T-cell (primary cell): ENCODE measurements at regions not wholly inside any gene's neighbourhood (a gene's known extent, or its start where the extent isn't known, plus 50 kb on each side); places are given as distances from the start of the nearest gene placed in this dataset.

ENCODE experiments used
- ATAC-seq, 4 experiments: fragments of 200-7000 bp in 3 of 4; fragments of 150-1000 bp in 1 of 4; cut with Tn5 transposase; replicated peaks in 1 of 4; 1 replicate in 3 of 4; 2 replicates in 1 of 4; pipeline ENCODE4 v1.10.0; 2021; ENCODE audit warnings: moderate library complexity in 3 of 4, mild to moderate bottlenecking in 2 of 4, moderate number of reproducible peaks in 1 of 4
- CTCF ChIA-PET, 2 donors: fragments of 300-600 bp; sonication (Branson Sonifier 250); formaldehyde crosslinking; loops; one replicate each; lab custom pipeline; 2022; ENCODE audit warnings: antibody characterized with exemption in 2 of 2; lab: Charles Lee
- POLR2A ChIA-PET, 2 donors: fragments of 300-600 bp; sonication (Branson Sonifier 250); formaldehyde crosslinking; loops; one replicate each; lab custom pipeline; 2022; ENCODE audit warnings: antibody characterized with exemption in 2 of 2; lab: Charles Lee
- DNase-seq, 35 experiments: peaks; one replicate each; pipeline versions ENCODE4 v3.0.0 to v3.0.0-alpha.2; 2013 to 2023
- H3K27ac ChIP-seq: one replicate; pipeline ENCODE4 v1.5.1; 2013; ENCODE audit warnings: low read length
- H3K27me3 ChIP-seq, 2 experiments: replicated peaks in 1 of 2; 1 replicate in 1 of 2; 2 replicates in 1 of 2; pipeline versions ENCODE4 v1.6.1 to v1.7.0; 2013; ENCODE audit warnings: low read length in 1 of 2, mixed read lengths in 1 of 2; ENCODE audit not compliant: control insufficient read depth in 2 of 2, insufficient read depth in 2 of 2; ENCODE audit errors: extremely low read depth in 1 of 2
- H3K36me3 ChIP-seq, 2 donors: 1 replicate in 1 of 2; 2 replicates in 1 of 2; pipeline versions ENCODE4 v1.6.1 to v1.7.0; 2013; ENCODE audit warnings: low read length in 1 of 2; ENCODE audit not compliant: control insufficient read depth in 2 of 2, insufficient read depth in 1 of 2; ENCODE audit errors: extremely low read depth in 1 of 2
- H3K4me1 ChIP-seq, 2 experiments: 1 replicate in 1 of 2; 2 replicates in 1 of 2; pipeline versions ENCODE4 v1.6.1 to v1.7.0; 2013; ENCODE audit warnings: low read length in 2 of 2, mixed read lengths in 1 of 2; ENCODE audit not compliant: insufficient read depth in 2 of 2, control insufficient read depth in 1 of 2; ENCODE audit errors: extremely low read depth in 1 of 2
- H3K4me3 ChIP-seq, 2 donors: 1 replicate in 1 of 2; 2 replicates in 1 of 2; pipeline versions ENCODE4 v1.5.1 to v1.7.0; 2013; ENCODE audit warnings: mild to moderate bottlenecking in 2 of 2, low read length in 1 of 2, moderate library complexity in 1 of 2; ENCODE audit not compliant: control insufficient read depth in 1 of 2; ENCODE audit errors: extremely low read depth in 1 of 2
- H3K9me3 ChIP-seq: 2 replicates; pipeline ENCODE4 v1.7.0; 2013
- H3K27ac Mint-ChIP-seq, 2 donors: one replicate each; pipeline ENCODE4 v1.8.0; 2020 to 2021; ENCODE audit warnings: mild to moderate bottlenecking in 2 of 2, mixed read lengths in 2 of 2
- H3K27me3 Mint-ChIP-seq, 2 donors: one replicate each; pipeline ENCODE4 v1.8.0; 2021 to 2022; ENCODE audit warnings: mixed read lengths in 2 of 2
- H3K36me3 Mint-ChIP-seq: one replicate; pipeline ENCODE4 v1.8.0; 2021; ENCODE audit warnings: mixed read lengths
- H3K4me1 Mint-ChIP-seq, 3 donors: one replicate each; pipeline ENCODE4 v1.8.0; 2020 to 2022; ENCODE audit warnings: mixed read lengths in 3 of 3, mild to moderate bottlenecking in 1 of 3
- H3K4me3 Mint-ChIP-seq, 3 donors: one replicate each; pipeline ENCODE4 v1.8.0; 2020 to 2022; ENCODE audit warnings: mild to moderate bottlenecking in 3 of 3, mixed read lengths in 3 of 3, moderate library complexity in 3 of 3
- H3K9me3 Mint-ChIP-seq, 3 donors: one replicate each; pipeline ENCODE4 v1.8.0; 2020 to 2022; ENCODE audit warnings: mixed read lengths in 3 of 3
- WGBS: methylation state at CpG from one replicate; pipeline ENCODE4 v1.1.5; 2013; ENCODE audit warnings: missing lambda C conversion rate; ENCODE audit not compliant: insufficient coverage; 5-methylcytosine and 5-hydroxymethylcytosine counted together

- no CpG with 5 or more reads among the region's 1 CpG for WGBS
- Mint-ChIP-seq H3K36me3 (no peaks in the 10 kb centered on the region), H3K4me1 (no peaks in the 10 kb centered on the region), H3K4me3 (no peak overlapping the region), H3K27me3 (peaks cover 2 to 3% of the 10 kb centered on the region in 2 donors), H3K27ac (no peak overlapping the region), H3K9me3 (no peaks in the 10 kb centered on the region)
- Histone ChIP-seq H3K27me3 (no peaks in the 10 kb centered on the region), H3K36me3 (no peaks in the 10 kb centered on the region), H3K4me3 (no peak overlapping the region), H3K27ac (no peak overlapping the region), H3K4me1 (no peaks in the 10 kb centered on the region), H3K9me3 (no peaks in the 10 kb centered on the region)
- CTCF ChIA-PET = interaction anchor here (0.5 to 0.7 kb wide), 2 partner anchors 59 to 963 kb away, joined by 3 read pairs; no protein-coding TSS in a partner anchor
- POLR2A ChIA-PET = no interaction called here
- DNase-seq (no peak), ATAC-seq (no peak)
Measured at GRCh38 chr5:109604758-109605157, 85.0 kb upstream of the MAN2A1 start.

- H3K27me3 Mint-ChIP-seq = peaks cover 1 to 3% of the 10 kb centered on the region in 2 donors
- ChIA-PET CTCF (no interaction called here), POLR2A (no interaction called here)
- no peaks in the 10 kb centered on the region for H3K9me3 Mint-ChIP-seq
- no peak overlapping the region for H3K27ac Mint-ChIP-seq
- no CpG with 5 or more reads among the region's 3 CpGs for WGBS
- no peaks in the 10 kb centered on the region for H3K36me3 Mint-ChIP-seq
- H3K9me3 ChIP-seq = no peaks in the 10 kb centered on the region
- no peak overlapping the region for H3K27ac ChIP-seq
- no peak overlapping the region for H3K4me3 Mint-ChIP-seq
- H3K27me3 ChIP-seq = no peaks in the 10 kb centered on the region
- no peaks in the 10 kb centered on the region for H3K4me1 Mint-ChIP-seq
- no peaks in the 10 kb centered on the region for H3K4me1 ChIP-seq
- DNase-seq (no peak), ATAC-seq (no peak)
- no peaks in the 10 kb centered on the region for H3K36me3 ChIP-seq
- H3K4me3 ChIP-seq = no peak overlapping the region
Measured at GRCh38 chr5:109601736-109602135, 88.0 kb upstream of the MAN2A1 start.

GRCh38 chr5:109597893-109598292 is 91.8 kb upstream of the MAN2A1 start:
- Histone ChIP-seq H3K4me3 (no peak overlapping the region), H3K9me3 (no peaks in the 10 kb centered on the region), H3K36me3 (no peaks in the 10 kb centered on the region), H3K27me3 (no peaks in the 10 kb centered on the region), H3K4me1 (peaks cover 0 to 9% of the 10 kb centered on the region in 2 experiments), H3K27ac (no peak overlapping the region)
- H3K36me3 Mint-ChIP-seq = no peaks in the 10 kb centered on the region
- no peaks in the 10 kb centered on the region for H3K9me3 Mint-ChIP-seq
- ATAC-seq (no peak), DNase-seq (no peak)
- ChIA-PET CTCF (interaction anchor here in 1 of 2 donors (0.7 kb wide), 1 partner anchor 1292 kb away, joined by 3 read pairs; no protein-coding TSS in a partner anchor), POLR2A (no interaction called here)
- no peak overlapping the region for H3K27ac Mint-ChIP-seq
- WGBS = 100% methylated on average over 1 of the region's 4 CpGs
- H3K4me3 Mint-ChIP-seq = no peak overlapping the region
- H3K27me3 Mint-ChIP-seq = no peaks in the 10 kb centered on the region
- peaks cover 7 to 10% (median 7%) of the 10 kb centered on the region in 3 donors for H3K4me1 Mint-ChIP-seq

GRCh38 chr5:109594217-109594616 is 95.5 kb upstream of the MAN2A1 start:
- no peaks in the 10 kb centered on the region for H3K9me3 ChIP-seq
- Mint-ChIP-seq H3K4me1 (peaks cover 9 to 14% (median 10%) of the 10 kb centered on the region in 3 donors), H3K9me3 (no peaks in the 10 kb centered on the region), H3K36me3 (no peaks in the 10 kb centered on the region), H3K4me3 (no peak overlapping the region), H3K27ac (no peak overlapping the region), H3K27me3 (no peaks in the 10 kb centered on the region)
- peaks cover 0 to 13% of the 10 kb centered on the region in 2 experiments for H3K4me1 ChIP-seq
- H3K27ac ChIP-seq = no peak overlapping the region
- no peaks in the 10 kb centered on the region for H3K36me3 ChIP-seq
- DNase-seq (no peak), ATAC-seq (no peak)
- WGBS = 67% methylated on average over 1 of the region's 3 CpGs
- POLR2A ChIA-PET = no interaction called here
- H3K4me3 ChIP-seq = no peak overlapping the region
- H3K27me3 ChIP-seq = no peaks in the 10 kb centered on the region
- CTCF ChIA-PET = no interaction called here

GRCh38 chr5:109590799-109591198 is 98.9 kb upstream of the MAN2A1 start:
- H3K4me1 Mint-ChIP-seq = peaks cover 9 to 14% (median 10%) of the 10 kb centered on the region in 3 donors
- H3K9me3 Mint-ChIP-seq = no peaks in the 10 kb centered on the region
- H3K4me3 Mint-ChIP-seq = no peak overlapping the region
- H3K27me3 ChIP-seq = peaks cover 0 to 3% of the 10 kb centered on the region in 2 experiments
- ChIA-PET POLR2A (no interaction called here), CTCF (interaction anchor here (0.6 to 1.2 kb wide), 3 partner anchors 742 to 1035 kb away, joined by 3 read pairs; no protein-coding TSS in a partner anchor)
- no peaks in the 10 kb centered on the region for H3K36me3 ChIP-seq
- no peaks in the 10 kb centered on the region for H3K27me3 Mint-ChIP-seq
- no peaks in the 10 kb centered on the region for H3K9me3 ChIP-seq
- H3K36me3 Mint-ChIP-seq = no peaks in the 10 kb centered on the region
- no peak overlapping the region for H3K4me3 ChIP-seq
- 83% methylated on average over 2 of the region's 3 CpGs for WGBS
- ATAC-seq (no peak), DNase-seq (no peak)
- H3K4me1 ChIP-seq = peaks cover 0 to 13% of the 10 kb centered on the region in 2 experiments
- H3K27ac ChIP-seq = no peak overlapping the region
- H3K27ac Mint-ChIP-seq = no peak overlapping the region

GRCh38 chr5:109589986-109590385 is 99.7 kb upstream of the MAN2A1 start:
- H3K9me3 Mint-ChIP-seq = no peaks in the 10 kb centered on the region
- no peak overlapping the region for H3K27ac Mint-ChIP-seq
- peaks cover 9 to 14% (median 10%) of the 10 kb centered on the region in 3 donors for H3K4me1 Mint-ChIP-seq
- POLR2A ChIA-PET = no interaction called here
- H3K4me3 ChIP-seq = no peak overlapping the region
- ATAC-seq = peak in 2 of 4 experiments; percentile 30 to 50
- DNase-seq = peak in 2 of 35 experiments; percentile 2 to 44
- no peaks in the 10 kb centered on the region for H3K36me3 ChIP-seq
- H3K36me3 Mint-ChIP-seq = no peaks in the 10 kb centered on the region
- peaks cover 0 to 13% of the 10 kb centered on the region in 2 experiments for H3K4me1 ChIP-seq
- H3K4me3 Mint-ChIP-seq = no peak overlapping the region
- no peaks in the 10 kb centered on the region for H3K27me3 Mint-ChIP-seq
- 76% methylated on average over 4 of the region's 4 CpGs for WGBS
- CTCF ChIA-PET = interaction anchor here in 1 of 2 donors (1.2 kb wide), 1 partner anchor 1036 kb away, joined by 3 read pairs; no protein-coding TSS in a partner anchor
- no peak overlapping the region for H3K27ac ChIP-seq
- no peaks in the 10 kb centered on the region for H3K9me3 ChIP-seq
- H3K27me3 ChIP-seq = peaks cover 0 to 3% of the 10 kb centered on the region in 2 experiments
